Ishikawa (cell line): ENCODE measurements at regions not wholly inside any gene's neighbourhood (a gene's known extent, or its start where the extent isn't known, plus 50 kb on each side); places are given as distances from the start of the nearest gene placed in this dataset.

ENCODE experiments used
- CEBPB ChIP-seq: IDR thresholded peaks from 2 replicates; pipeline ENCODE4 v1.6.1; 2012
- CREB1 ChIP-seq: IDR thresholded peaks from 2 replicates; pipeline ENCODE4 v1.6.1; 2012; ENCODE audit warnings: low read depth
- EGR1 ChIP-seq: IDR thresholded peaks from 2 replicates; pipeline ENCODE4 v1.6.1; 2012
- EP300 ChIP-seq: IDR thresholded peaks from 2 replicates; pipeline ENCODE4 v1.6.1; 2012; ENCODE audit warnings: borderline replicate concordance
- FOXM1 ChIP-seq: IDR thresholded peaks from 2 replicates; pipeline ENCODE4 v1.6.1; 2012; ENCODE audit warnings: low read depth, borderline replicate concordance
- NFIC ChIP-seq: IDR thresholded peaks from 2 replicates; pipeline ENCODE4 v1.6.1; 2012
- RAD21 ChIP-seq: IDR thresholded peaks from 2 replicates; pipeline ENCODE4 v1.6.1; 2012; ENCODE audit warnings: low read depth
- TAF1 ChIP-seq: IDR thresholded peaks from 2 replicates; pipeline ENCODE4 v1.6.1; 2012; ENCODE audit warnings: low read depth, mild to moderate bottlenecking
- TCF12 ChIP-seq: IDR thresholded peaks from 2 replicates; pipeline ENCODE4 v1.6.1; 2012; ENCODE audit warnings: low read depth
- TEAD4 ChIP-seq: IDR thresholded peaks from 2 replicates; pipeline ENCODE4 v1.6.1; 2012
- YY1 ChIP-seq: IDR thresholded peaks from 2 replicates; pipeline ENCODE4 v1.6.1; 2012; ENCODE audit warnings: low read depth
- ZBTB7A ChIP-seq: IDR thresholded peaks from 2 replicates; pipeline ENCODE4 v1.6.1; 2012; ENCODE audit warnings: low read depth
- TF ChIP-seq, protein P1 (sequence below): IDR thresholded peaks from 2 replicates; pipeline ENCODE4 v1.6.1; 2012
- TF ChIP-seq, protein P2 (sequence below): IDR thresholded peaks from 2 replicates; pipeline ENCODE4 v1.6.1; 2012
- TF ChIP-seq, protein P3 (sequence below): IDR thresholded peaks from 2 replicates; pipeline ENCODE4 v1.6.1; 2012; ENCODE audit warnings: low read depth, mild to moderate bottlenecking

DNA sequence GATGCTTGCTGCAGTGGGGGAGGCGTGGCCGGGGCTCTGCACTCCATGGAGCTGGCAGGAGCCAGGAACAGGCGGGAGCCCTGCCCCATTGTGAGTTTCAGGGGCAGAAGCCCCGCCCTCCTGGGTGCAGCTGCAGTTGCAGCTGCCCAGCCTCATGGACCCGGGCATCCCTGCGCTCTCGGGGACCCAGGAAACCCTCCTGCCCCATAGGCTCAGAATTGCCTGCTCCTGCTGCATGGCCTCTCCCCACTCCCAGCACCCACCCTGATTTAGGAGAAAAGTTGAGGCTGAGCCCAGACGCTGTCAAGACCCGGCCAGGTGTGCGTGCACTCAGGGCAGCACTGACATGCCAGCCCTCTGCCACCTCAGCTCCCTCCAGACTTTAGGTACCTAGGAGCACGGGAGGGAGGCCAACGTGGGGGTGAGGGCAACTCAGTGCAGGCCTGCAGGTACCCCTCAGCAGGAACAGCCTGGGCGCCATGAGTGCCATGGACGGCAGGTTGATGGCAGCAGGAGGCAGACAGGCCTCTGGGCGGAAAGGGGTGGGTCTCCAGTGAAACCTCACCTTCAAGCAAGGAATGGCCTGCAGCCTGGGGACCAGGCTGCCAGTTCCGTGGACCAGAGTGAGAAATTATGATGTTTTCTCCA, 67.2 kb upstream of the MAGEB2 start:
- TF ChIP-seq EGR1 (no peak), TAF1 (no peak), YY1 (no peak), TEAD4 (no peak)
- TF ChIP-seq, protein P1, sequence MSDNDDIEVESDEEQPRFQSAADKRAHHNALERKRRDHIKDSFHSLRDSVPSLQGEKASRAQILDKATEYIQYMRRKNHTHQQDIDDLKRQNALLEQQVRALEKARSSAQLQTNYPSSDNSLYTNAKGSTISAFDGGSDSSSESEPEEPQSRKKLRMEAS = no peak

DNA sequence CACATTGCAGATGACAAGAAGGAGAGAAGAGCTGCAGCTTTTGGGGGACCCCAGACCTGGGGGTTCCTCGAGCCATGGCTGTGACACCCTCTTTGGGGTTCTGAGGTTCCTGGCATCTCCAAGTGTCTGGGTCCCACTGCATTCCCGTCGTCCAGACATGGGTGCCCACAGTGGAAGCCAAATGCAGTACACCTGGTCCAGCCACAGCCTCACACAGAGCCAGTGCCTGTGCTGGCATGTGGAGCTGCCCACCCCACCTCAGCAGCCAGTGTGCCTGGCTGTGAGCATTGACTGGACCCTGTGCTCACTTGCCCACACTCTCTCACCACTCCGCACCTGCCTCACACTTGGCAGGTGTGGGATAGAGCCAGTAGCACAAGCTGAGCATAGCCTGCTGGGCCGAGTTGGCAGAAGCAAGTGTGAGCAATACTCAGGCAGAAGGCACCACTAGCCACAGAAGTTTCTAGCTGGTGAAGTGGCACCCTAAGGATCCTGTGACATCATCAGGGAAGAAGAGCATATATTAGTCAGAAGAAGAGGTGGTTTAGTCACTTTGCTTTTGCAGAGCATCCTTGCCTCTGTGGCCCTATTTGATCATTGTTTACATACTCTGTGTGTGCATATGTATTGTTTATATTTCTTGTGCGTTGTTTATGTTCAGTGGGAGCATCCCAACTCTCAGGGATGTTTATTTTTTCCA, 65.0 kb upstream of the MAGEB2 start:
- no peak for TF ChIP-seq NFIC
- TF ChIP-seq, protein P1 = no peak
- TF ChIP-seq, protein P2, sequence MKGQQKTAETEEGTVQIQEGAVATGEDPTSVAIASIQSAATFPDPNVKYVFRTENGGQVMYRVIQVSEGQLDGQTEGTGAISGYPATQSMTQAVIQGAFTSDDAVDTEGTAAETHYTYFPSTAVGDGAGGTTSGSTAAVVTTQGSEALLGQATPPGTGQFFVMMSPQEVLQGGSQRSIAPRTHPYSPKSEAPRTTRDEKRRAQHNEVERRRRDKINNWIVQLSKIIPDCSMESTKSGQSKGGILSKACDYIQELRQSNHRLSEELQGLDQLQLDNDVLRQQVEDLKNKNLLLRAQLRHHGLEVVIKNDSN = no peak
- no peak for TF ChIP-seq CEBPB
- TF ChIP-seq ZBTB7A = no peak
- TF ChIP-seq EP300 = no peak
- no peak for TF ChIP-seq RAD21
- no peak for TF ChIP-seq FOXM1

DNA sequence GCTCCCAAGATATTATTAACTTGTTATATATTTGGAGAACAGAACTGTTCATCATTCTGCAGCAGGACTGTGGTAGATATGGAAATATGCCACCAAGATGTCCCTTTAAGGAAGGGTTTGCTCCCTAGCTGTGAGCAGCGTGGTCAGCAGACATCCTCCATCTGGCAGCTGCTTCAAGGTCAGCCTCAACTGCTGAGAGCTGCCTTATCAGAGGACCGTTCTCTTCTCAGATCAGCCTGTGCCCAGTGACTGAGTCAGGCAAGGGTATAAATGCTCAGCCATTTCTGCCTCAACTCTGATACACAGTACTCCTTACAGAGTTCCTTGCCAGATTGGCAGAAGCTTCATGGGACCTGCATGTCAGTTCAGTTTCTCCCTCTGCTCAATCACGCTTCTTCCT, 63.4 kb upstream of the MAGEB2 start:
- no peak for TF ChIP-seq TEAD4
- no peak for TF ChIP-seq YY1

DNA sequence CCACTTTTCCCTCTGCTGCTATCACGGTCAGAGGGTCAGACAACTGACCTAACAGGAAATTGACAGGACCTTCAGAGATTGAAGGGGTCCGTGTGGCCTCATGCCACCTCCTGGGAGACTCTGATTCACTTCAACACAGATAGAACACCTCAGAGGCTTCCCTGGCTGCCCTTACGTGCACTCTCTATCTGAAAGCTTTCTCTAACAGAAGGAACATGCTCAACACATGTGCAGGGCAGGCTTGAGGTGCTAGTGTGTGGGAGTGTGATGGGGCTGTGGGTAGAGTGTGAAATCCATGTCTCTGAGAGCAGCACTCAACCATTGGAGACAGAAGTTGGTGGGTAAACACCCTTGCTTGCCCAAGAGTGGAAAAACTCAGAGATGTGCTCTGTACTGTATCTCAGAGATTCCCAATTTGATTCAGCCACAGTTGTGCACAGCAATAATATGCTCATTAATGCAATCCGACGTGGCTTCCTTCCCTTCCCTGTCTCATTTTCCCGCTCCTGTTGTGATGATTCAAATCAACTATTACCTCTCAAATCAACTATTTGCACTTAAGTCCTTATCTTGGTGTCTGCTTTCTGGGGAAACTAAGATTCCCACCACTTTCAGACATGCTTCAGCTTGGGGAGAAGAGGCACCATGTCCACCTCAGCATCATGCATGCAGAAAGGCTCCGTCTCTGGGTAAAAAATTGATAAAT, 62.0 kb upstream of the MAGEB2 start:
- TF ChIP-seq RAD21 (no peak), YY1 (no peak), TAF1 (no peak), EP300 (no peak), TEAD4 (no peak), ZBTB7A (no peak), CREB1 (no peak), FOXM1 (no peak), CEBPB (no peak), NFIC (no peak), TCF12 (no peak), EGR1 (no peak)
- TF ChIP-seq, protein P1 = no peak
- TF ChIP-seq, protein P2 = no peak
- TF ChIP-seq, protein P3, sequence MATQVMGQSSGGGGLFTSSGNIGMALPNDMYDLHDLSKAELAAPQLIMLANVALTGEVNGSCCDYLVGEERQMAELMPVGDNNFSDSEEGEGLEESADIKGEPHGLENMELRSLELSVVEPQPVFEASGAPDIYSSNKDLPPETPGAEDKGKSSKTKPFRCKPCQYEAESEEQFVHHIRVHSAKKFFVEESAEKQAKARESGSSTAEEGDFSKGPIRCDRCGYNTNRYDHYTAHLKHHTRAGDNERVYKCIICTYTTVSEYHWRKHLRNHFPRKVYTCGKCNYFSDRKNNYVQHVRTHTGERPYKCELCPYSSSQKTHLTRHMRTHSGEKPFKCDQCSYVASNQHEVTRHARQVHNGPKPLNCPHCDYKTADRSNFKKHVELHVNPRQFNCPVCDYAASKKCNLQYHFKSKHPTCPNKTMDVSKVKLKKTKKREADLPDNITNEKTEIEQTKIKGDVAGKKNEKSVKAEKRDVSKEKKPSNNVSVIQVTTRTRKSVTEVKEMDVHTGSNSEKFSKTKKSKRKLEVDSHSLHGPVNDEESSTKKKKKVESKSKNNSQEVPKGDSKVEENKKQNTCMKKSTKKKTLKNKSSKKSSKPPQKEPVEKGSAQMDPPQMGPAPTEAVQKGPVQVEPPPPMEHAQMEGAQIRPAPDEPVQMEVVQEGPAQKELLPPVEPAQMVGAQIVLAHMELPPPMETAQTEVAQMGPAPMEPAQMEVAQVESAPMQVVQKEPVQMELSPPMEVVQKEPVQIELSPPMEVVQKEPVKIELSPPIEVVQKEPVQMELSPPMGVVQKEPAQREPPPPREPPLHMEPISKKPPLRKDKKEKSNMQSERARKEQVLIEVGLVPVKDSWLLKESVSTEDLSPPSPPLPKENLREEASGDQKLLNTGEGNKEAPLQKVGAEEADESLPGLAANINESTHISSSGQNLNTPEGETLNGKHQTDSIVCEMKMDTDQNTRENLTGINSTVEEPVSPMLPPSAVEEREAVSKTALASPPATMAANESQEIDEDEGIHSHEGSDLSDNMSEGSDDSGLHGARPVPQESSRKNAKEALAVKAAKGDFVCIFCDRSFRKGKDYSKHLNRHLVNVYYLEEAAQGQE = no peak

DNA sequence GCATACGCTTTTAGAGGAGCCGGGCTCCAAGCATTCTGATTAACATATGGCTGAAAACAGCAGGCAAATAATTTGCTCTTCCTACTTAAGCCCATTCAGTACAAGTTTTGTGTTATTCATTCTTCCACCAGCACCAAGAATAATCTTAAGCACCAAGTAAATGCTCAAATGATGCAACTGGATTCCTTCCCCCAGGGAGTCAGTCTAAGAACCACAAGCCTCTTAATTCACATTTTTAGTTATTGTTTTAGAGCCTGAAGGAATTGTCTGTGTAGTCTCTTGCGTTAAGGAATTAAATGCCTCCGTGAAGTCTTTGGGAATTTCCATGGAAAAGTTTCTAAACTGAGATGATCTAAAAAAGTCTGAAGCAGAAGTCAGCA, 61.5 kb upstream of the MAGEB2 start:
- TF ChIP-seq FOXM1 (no peak), EGR1 (no peak), TAF1 (no peak), ZBTB7A (no peak), EP300 (no peak), CREB1 (no peak), RAD21 (no peak), TCF12 (no peak), NFIC (no peak)
- TF ChIP-seq, protein P2 = no peak

DNA sequence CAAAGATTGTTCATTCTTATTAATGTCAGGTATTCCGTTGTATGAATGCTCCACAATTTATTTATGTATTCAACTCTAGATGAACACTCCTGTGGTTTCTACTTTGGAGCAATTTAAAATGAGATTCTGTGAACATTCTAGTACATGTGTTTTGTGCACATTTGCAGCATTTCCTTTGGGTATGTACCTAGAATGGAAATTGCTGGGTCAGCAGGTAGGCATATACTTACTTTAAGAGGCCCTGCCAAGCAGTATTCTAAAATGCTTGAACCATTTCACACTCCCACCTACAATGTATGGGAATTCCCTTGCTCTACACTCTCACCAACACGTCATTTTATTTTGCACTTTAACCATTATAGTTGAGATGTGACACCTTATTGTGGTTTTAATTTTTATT, 59.4 kb upstream of the MAGEB2 start:
- TF ChIP-seq, protein P3 = no peak
- TF ChIP-seq EGR1 (no peak), TEAD4 (no peak), CEBPB (no peak), TCF12 (no peak), TAF1 (no peak), FOXM1 (no peak), NFIC (no peak), RAD21 (no peak), YY1 (no peak), CREB1 (no peak), ZBTB7A (no peak), EP300 (no peak)
- TF ChIP-seq, protein P2 = no peak
- TF ChIP-seq, protein P1 = no peak
